H1 (cell line): ENCODE measurements at regions not wholly inside any gene's neighbourhood (a gene's known extent, or its start where the extent isn't known, plus 50 kb on each side); places are given as distances from the start of the nearest gene placed in this dataset.

Experiments used
- CTCF ChIA-PET: fragments of 300-600 bp; sonication (Branson Sonifier 250); formaldehyde crosslinking; loops from one replicate; lab custom pipeline; 2021; ENCODE audit not compliant: partially characterized antibody; lab: Charles Lee
- POLR2A ChIA-PET: fragments of 300-600 bp; sonication (Branson Sonifier 250); formaldehyde crosslinking; loops from one replicate; lab custom pipeline; 2021; ENCODE audit warnings: inconsistent platforms; ENCODE audit not compliant: partially characterized antibody; lab: Charles Lee
- DNase-seq, 2 experiments: peaks; one replicate each; pipeline versions ENCODE4 v3.0.0 to v3.0.0-alpha.2; 2010 to 2022; ENCODE audit warnings: low spot score in 2 of 2, low read depth in 1 of 2, mixed read lengths in 1 of 2
- FAIRE-seq: peaks from 2 replicates; lab custom pipeline; 2011; peaks lifted over from hg19 to GRCh38; lab: Jason Lieb, UNC
- H2AFZ ChIP-seq: 2 replicates; pipeline ENCODE4 v1.8.1; 2012; ENCODE audit warnings: low read length, inconsistent platforms
- H2AK5ac ChIP-seq: 2 replicates; pipeline ENCODE4 v1.6.1; 2013; ENCODE audit warnings: low read depth, low read length
- H2BK120ac ChIP-seq: replicated peaks from 2 replicates; pipeline ENCODE3; 2013; ENCODE audit warnings: low read depth, low read length, inconsistent platforms
- H2BK12ac ChIP-seq: 2 replicates; pipeline ENCODE4 v1.6.1; 2013; ENCODE audit warnings: low read depth, low read length
- H2BK15ac ChIP-seq: 2 replicates; pipeline ENCODE4 v1.6.1; 2013; ENCODE audit warnings: low read length
- H2BK20ac ChIP-seq: 2 replicates; pipeline ENCODE4 v1.6.1; 2013; ENCODE audit warnings: low read length
- H2BK5ac ChIP-seq: 2 replicates; pipeline ENCODE4 v1.6.1; 2013; ENCODE audit warnings: low read depth, low read length
- H3K14ac ChIP-seq: 2 replicates; pipeline ENCODE4 v1.6.1; 2013; ENCODE audit warnings: inconsistent platforms; ENCODE audit not compliant: insufficient read length
- H3K18ac ChIP-seq: 2 replicates; pipeline ENCODE4 v1.6.1; 2013; ENCODE audit warnings: low read length; ENCODE audit errors: extremely low read depth
- H3K23ac ChIP-seq: 2 replicates; pipeline ENCODE4 v1.6.1; 2013; ENCODE audit warnings: inconsistent platforms; ENCODE audit not compliant: insufficient read length
- H3K23me2 ChIP-seq: 2 replicates; pipeline ENCODE4 v1.6.1; 2013; ENCODE audit warnings: low read depth, low read length
- H3K27ac ChIP-seq: 2 replicates; pipeline ENCODE4 v1.6.1; 2011; ENCODE audit warnings: low read depth, low read length, inconsistent platforms
- H3K27me3 ChIP-seq, 4 experiments: replicated peaks in 1 of 4; 1 replicate in 1 of 4; 2 replicates in 3 of 4; pipeline versions ENCODE4 v1.6.1 to v1.8.1; 2011 to 2013; ENCODE audit warnings: low read length in 3 of 4, mild to moderate bottlenecking in 3 of 4, inconsistent platforms in 2 of 4, mixed read lengths in 2 of 4, moderate library complexity in 1 of 4; ENCODE audit not compliant: control insufficient read depth in 3 of 4, insufficient read depth in 3 of 4; ENCODE audit errors: extremely low read depth in 1 of 4
- H3K36me3 ChIP-seq, 4 experiments: 2 replicates each; pipeline versions ENCODE4 v1.6.1 to v1.8.1; 2011 to 2013; ENCODE audit warnings: mild to moderate bottlenecking in 4 of 4, low read length in 3 of 4, moderate library complexity in 2 of 4, control low read depth in 1 of 4, inconsistent platforms in 1 of 4; ENCODE audit not compliant: insufficient read depth in 4 of 4, control insufficient read depth in 2 of 4
- H3K4ac ChIP-seq: replicated peaks from 2 replicates; pipeline ENCODE3; 2013; ENCODE audit warnings: low read length, low read depth, mixed read lengths, inconsistent platforms; ENCODE audit not compliant: insufficient read length
- H3K4me1 ChIP-seq, 4 experiments: replicated peaks in 1 of 4; 1 replicate in 1 of 4; 2 replicates in 3 of 4; pipeline versions ENCODE4 v1.6.1 to v1.8.1; 2011 to 2013; ENCODE audit warnings: low read length in 3 of 4, inconsistent platforms in 2 of 4, mixed read lengths in 1 of 4; ENCODE audit not compliant: insufficient read depth in 4 of 4, control insufficient read depth in 3 of 4
- H3K4me2 ChIP-seq, 2 experiments: 2 replicates each; pipeline versions ENCODE4 v1.6.1 to v1.8.1; 2011 to 2013; ENCODE audit warnings: low read depth in 2 of 2, low read length in 2 of 2, control low read depth in 1 of 2, inconsistent platforms in 1 of 2, mild to moderate bottlenecking in 1 of 2; ENCODE audit not compliant: insufficient read depth in 1 of 2
- H3K4me3 ChIP-seq, 4 experiments: fragments of 200-600, 300-600 bp in 1 of 4; sonication (generic), shearing (Covaris generic), sonication (Bioruptor Twin) in 1 of 4; 2 replicates each; pipeline versions ENCODE4 v1.5.1 to v1.8.1; 2011 to 2016; ENCODE audit warnings: low read length in 4 of 4, low read depth in 3 of 4, control low read depth in 2 of 4, inconsistent platforms in 2 of 4, mild to moderate bottlenecking in 2 of 4, mixed read lengths in 1 of 4, moderate library complexity in 1 of 4; ENCODE audit not compliant: insufficient read depth in 2 of 4; ENCODE audit errors: extremely low read depth in 1 of 4
- H3K56ac ChIP-seq: replicated peaks from 2 replicates; pipeline ENCODE3; 2013; ENCODE audit warnings: low read depth, mild to moderate bottlenecking, mixed read lengths, low read length, inconsistent platforms; ENCODE audit not compliant: insufficient read length
- H3K79me1 ChIP-seq: 2 replicates; pipeline ENCODE4 v1.6.1; 2013; ENCODE audit warnings: low read depth, low read length, control low read depth
- H3K79me2 ChIP-seq, 2 experiments: 2 replicates each; pipeline versions ENCODE4 v1.6.1 to v1.8.1; 2012 to 2013; ENCODE audit warnings: low read length in 2 of 2, mild to moderate bottlenecking in 2 of 2, inconsistent platforms in 1 of 2; ENCODE audit not compliant: insufficient read depth in 2 of 2, control insufficient read depth in 1 of 2
- H3K9ac ChIP-seq, 4 experiments: replicated peaks in 1 of 4; 1 replicate in 1 of 4; 2 replicates in 3 of 4; pipeline versions ENCODE4 v1.6.1 to v1.8.1; 2011 to 2013; ENCODE audit warnings: low read depth in 3 of 4, low read length in 3 of 4, control low read depth in 2 of 4, mild to moderate bottlenecking in 2 of 4, moderate library complexity in 2 of 4, inconsistent platforms in 1 of 4; ENCODE audit errors: extremely low read depth in 1 of 4
- H3K9me3 ChIP-seq, 2 experiments: 2 replicates each; pipeline versions ENCODE4 v1.6.1 to v1.8.1; 2012 to 2013; ENCODE audit warnings: mild to moderate bottlenecking in 2 of 2, moderate library complexity in 2 of 2, control low read depth in 1 of 2, inconsistent platforms in 1 of 2, low read depth in 1 of 2, low read length in 1 of 2, mixed read lengths in 1 of 2; ENCODE audit not compliant: insufficient read depth in 2 of 2
- H4K20me1 ChIP-seq, 2 experiments: replicated peaks in 1 of 2; 2 replicates each; pipeline versions ENCODE3 to v1.8.1; 2011 to 2013; ENCODE audit warnings: inconsistent platforms in 2 of 2, low read length in 2 of 2, mild to moderate bottlenecking in 1 of 2; ENCODE audit not compliant: insufficient read depth in 2 of 2, control insufficient read depth in 1 of 2
- H4K5ac ChIP-seq: 2 replicates; pipeline ENCODE4 v1.6.1; 2013; ENCODE audit warnings: low read length, low read depth, mixed read lengths, inconsistent platforms; ENCODE audit not compliant: insufficient read length
- H4K8ac ChIP-seq: 2 replicates; pipeline ENCODE4 v1.8.0; 2013; ENCODE audit warnings: mild to moderate bottlenecking, moderate library complexity, low read length, inconsistent platforms; ENCODE audit not compliant: insufficient read depth; ENCODE audit errors: extremely low read depth
- H4K91ac ChIP-seq: replicated peaks from 2 replicates; pipeline ENCODE3; 2013; ENCODE audit warnings: low read length, mixed read lengths, inconsistent platforms; ENCODE audit not compliant: insufficient read length
- BCL11A ChIP-seq, 2 experiments: IDR thresholded peaks; one replicate each; pipeline ENCODE4 v1.6.1; 2011; ENCODE audit warnings: low read depth in 2 of 2, low read length in 2 of 2, mild to moderate bottlenecking in 2 of 2
- SIX5 ChIP-seq: IDR thresholded peaks from 2 replicates; pipeline ENCODE4 v1.6.1; 2011; ENCODE audit warnings: mild to moderate bottlenecking, low read depth, low read length
- WGBS, 2 experiments: shearing (Covaris generic) in 1 of 2; methylation state at CpG; one replicate each; pipeline versions ENCODE4 v1.1.6 to v1.1.7; 2013 to 2015; ENCODE audit warnings: low lambda C conversion rate in 2 of 2, mixed read lengths in 2 of 2, inconsistent platforms in 1 of 2, low coverage in 1 of 2, missing lambda C conversion rate in 1 of 2; ENCODE audit not compliant: insufficient replicate concordance in 2 of 2, insufficient coverage in 1 of 2, insufficient read length in 1 of 2; ENCODE audit errors: extremely low coverage in 1 of 2, missing lambda C conversion rate in 1 of 2; 5-methylcytosine and 5-hydroxymethylcytosine counted together
- TF ChIP-seq, protein P1 (sequence below): IDR thresholded peaks from 2 replicates; pipeline ENCODE4 v1.6.1; 2011; ENCODE audit warnings: low read depth, mild to moderate bottlenecking, low read length; ENCODE audit not compliant: insufficient read depth

DNA sequence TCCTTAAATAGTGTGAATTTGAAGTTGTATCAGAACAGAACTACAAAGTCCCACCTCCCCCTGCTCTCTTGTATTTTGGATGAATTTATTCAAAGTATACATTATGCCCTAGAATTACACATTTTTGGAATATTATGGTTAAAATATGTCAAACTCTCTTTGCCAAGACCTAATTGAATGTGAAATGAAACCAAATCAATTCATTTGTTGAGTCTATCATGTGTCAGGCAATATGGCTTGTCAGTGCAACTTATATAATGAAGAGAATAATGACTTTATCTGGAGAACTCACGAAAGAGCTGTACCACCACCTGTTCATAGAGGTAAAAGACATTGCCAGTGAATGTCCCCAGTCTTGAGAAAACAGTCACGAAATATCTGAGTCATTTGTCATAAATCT is 106.8 kb downstream of the TUSC1 start:
- no peak overlapping the region for H3K56ac ChIP-seq
- H4K91ac ChIP-seq: no peak overlapping the region
- no peak overlapping the region for H3K4me3 ChIP-seq
- H3K79me2 ChIP-seq: no peaks in the 10 kb centered on the region
- no peak overlapping the region for H4K8ac ChIP-seq
- no peak overlapping the region for H3K27ac ChIP-seq
- H3K4me1 ChIP-seq: no peaks in the 10 kb centered on the region
- H3K36me3 ChIP-seq: no peaks in the 10 kb centered on the region
- TF ChIP-seq, protein P1, sequence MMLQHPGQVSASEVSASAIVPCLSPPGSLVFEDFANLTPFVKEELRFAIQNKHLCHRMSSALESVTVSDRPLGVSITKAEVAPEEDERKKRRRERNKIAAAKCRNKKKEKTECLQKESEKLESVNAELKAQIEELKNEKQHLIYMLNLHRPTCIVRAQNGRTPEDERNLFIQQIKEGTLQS: no peak
- TF ChIP-seq BCL11A (IDR thresholded peaks at IDR 0.05; ENCODE audit: low read depth in 2 of 2, low read length in 2 of 2) (no peak), SIX5 (no peak)
- FAIRE-seq: no peak
- H3K27me3 ChIP-seq: no peaks in the 10 kb centered on the region
- no peak overlapping the region for H2BK12ac ChIP-seq
- H3K9me3 ChIP-seq: no peaks in the 10 kb centered on the region
- H2BK5ac ChIP-seq: no peak overlapping the region
- WGBS, 2 experiments: 92% methylated on average over 2 of the region's 2 CpGs; no CpG with 5 or more reads in 1 of the 2 experiments
- no peak overlapping the region for H3K4ac ChIP-seq
- no peaks in the 10 kb centered on the region for H4K20me1 ChIP-seq
- no peak overlapping the region for H2AK5ac ChIP-seq
- H3K4me2 ChIP-seq: no peak overlapping the region
- no peak for DNase-seq
- ChIA-PET POLR2A (no interaction called here), CTCF (interaction anchor here (1.3 kb wide), 1 partner anchor 11 kb away, joined by 3 read pairs; no protein-coding TSS in a partner anchor)
- H3K79me1 ChIP-seq: no peaks in the 10 kb centered on the region
- no peak overlapping the region for H3K14ac ChIP-seq
- no peak overlapping the region for H4K5ac ChIP-seq
- no peak overlapping the region for H2BK15ac ChIP-seq
- H2BK20ac ChIP-seq: no peak overlapping the region
- no peaks in the 10 kb centered on the region for H3K23me2 ChIP-seq
- H2AFZ ChIP-seq: no peak overlapping the region
- no peak overlapping the region for H2BK120ac ChIP-seq
- no peak overlapping the region for H3K23ac ChIP-seq
- H3K18ac ChIP-seq: no peak overlapping the region
- no peak overlapping the region for H3K9ac ChIP-seq
